ENCODE measurements at regions not wholly inside any gene's neighbourhood (a gene's known extent, or its start where the extent isn't known, plus 50 kb on each side); places are given as distances from the start of the nearest gene placed in this dataset.

DNA sequence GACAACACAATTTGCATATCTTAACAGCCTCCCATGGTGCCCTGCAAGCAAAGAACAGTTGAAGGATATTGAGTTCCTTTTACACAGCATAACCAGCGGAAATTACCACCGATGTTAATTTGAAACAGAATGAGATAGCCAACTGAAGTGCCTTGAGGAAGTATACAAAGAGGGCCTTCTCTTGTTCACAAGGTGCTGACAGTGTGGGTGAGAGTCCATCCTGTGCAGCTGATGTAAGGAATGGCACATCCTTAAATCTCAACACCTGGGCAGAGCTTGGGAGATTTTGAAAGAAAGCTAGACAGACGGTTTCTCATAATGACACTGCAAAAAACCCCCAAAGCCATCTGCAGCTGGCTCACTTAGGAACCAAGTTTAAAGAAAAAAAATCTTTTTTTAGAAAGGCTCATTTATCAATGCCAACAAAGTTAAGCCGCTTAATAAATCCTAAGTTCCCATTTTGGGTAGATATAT, 818.6 kb downstream of the KCNJ2 start:
- no peak overlapping the region for H3K4me3 ChIP-seq
- no peak for DNase-seq (ENCODE audit: extremely low spot score in 2 of 2)
- TF ChIP-seq, protein P1, sequence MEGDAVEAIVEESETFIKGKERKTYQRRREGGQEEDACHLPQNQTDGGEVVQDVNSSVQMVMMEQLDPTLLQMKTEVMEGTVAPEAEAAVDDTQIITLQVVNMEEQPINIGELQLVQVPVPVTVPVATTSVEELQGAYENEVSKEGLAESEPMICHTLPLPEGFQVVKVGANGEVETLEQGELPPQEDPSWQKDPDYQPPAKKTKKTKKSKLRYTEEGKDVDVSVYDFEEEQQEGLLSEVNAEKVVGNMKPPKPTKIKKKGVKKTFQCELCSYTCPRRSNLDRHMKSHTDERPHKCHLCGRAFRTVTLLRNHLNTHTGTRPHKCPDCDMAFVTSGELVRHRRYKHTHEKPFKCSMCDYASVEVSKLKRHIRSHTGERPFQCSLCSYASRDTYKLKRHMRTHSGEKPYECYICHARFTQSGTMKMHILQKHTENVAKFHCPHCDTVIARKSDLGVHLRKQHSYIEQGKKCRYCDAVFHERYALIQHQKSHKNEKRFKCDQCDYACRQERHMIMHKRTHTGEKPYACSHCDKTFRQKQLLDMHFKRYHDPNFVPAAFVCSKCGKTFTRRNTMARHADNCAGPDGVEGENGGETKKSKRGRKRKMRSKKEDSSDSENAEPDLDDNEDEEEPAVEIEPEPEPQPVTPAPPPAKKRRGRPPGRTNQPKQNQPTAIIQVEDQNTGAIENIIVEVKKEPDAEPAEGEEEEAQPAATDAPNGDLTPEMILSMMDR (IDR thresholded peaks at IDR 0.05): no peak
- TF ChIP-seq POLR2A (IDR thresholded peaks at IDR 0.05) (no peak), POLR2AphosphoS5 (IDR thresholded peaks at IDR 0.05; ENCODE audit: insufficient read depth in 1 of 2, low read depth in 1 of 2) (no peak)
- no peaks in the 10 kb centered on the region for H3K27me3 ChIP-seq
- no peak overlapping the region for H3K27ac ChIP-seq
- no peaks in the 10 kb centered on the region for H3K4me1 ChIP-seq
- no peaks in the 10 kb centered on the region for H3K36me3 ChIP-seq
- intact Hi-C loops (cut with DNase I): no loop called here
- no peaks in the 10 kb centered on the region for H3K9me3 ChIP-seq

- TF ChIP-seq POLR2A (IDR thresholded peaks at IDR 0.05) (no peak), POLR2AphosphoS5 (IDR thresholded peaks at IDR 0.05; ENCODE audit: insufficient read depth in 1 of 2, low read depth in 1 of 2) (no peak)
- TF ChIP-seq, protein P1 (IDR thresholded peaks at IDR 0.05): no peak
- no peaks in the 10 kb centered on the region for H3K27me3 ChIP-seq
- no peaks in the 10 kb centered on the region for H3K9me3 ChIP-seq
- no peak overlapping the region for H3K4me3 ChIP-seq
- no peak for DNase-seq (ENCODE audit: extremely low spot score in 2 of 2)
- no peaks in the 10 kb centered on the region for H3K4me1 ChIP-seq
- H3K27ac ChIP-seq: no peak overlapping the region
- intact Hi-C loops (cut with DNase I): no loop called here
- H3K36me3 ChIP-seq: no peaks in the 10 kb centered on the region
These were observed 819.3 kb downstream of the KCNJ2 start for GRCh38 chr17:70988622-70989021.

- Histone ChIP-seq H3K27me3 (no peaks in the 10 kb centered on the region), H3K27ac (no peak overlapping the region), H3K4me1 (no peaks in the 10 kb centered on the region), H3K9me3 (no peaks in the 10 kb centered on the region), H3K36me3 (no peaks in the 10 kb centered on the region), H3K4me3 (no peak overlapping the region)
- no peak for DNase-seq (ENCODE audit: extremely low spot score in 2 of 2)
- intact Hi-C loops (cut with DNase I): no loop called here
- TF ChIP-seq POLR2A (IDR thresholded peaks at IDR 0.05): no peak
- TF ChIP-seq, protein P1 (IDR thresholded peaks at IDR 0.05): no peak
These were observed 819.9 kb downstream of the KCNJ2 start for GRCh38 chr17:70989280-70989679.

DNA sequence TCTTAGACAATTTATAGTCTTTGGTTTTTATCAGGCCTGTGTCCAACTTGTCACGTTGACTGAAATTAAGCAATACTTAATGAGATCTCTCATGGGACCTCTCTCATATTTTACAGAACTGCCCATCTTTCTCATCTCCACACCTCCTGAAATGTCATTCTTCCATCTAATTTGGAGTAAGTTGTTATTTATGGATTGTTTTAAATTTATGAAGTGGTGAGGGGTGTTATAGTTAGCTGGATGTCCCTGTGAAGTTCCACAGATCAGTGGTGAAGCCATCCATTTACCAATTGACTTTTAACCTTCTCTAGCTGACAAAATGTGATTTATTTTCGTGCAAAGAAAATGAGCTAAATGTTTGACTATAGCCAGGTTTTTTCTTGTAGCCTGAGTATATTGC, 824.9 kb downstream of the KCNJ2 start:
- intact Hi-C loops (cut with DNase I): no loop called here
- Histone ChIP-seq H3K27me3 (no peaks in the 10 kb centered on the region), H3K27ac (no peak overlapping the region), H3K4me1 (no peaks in the 10 kb centered on the region), H3K4me3 (no peak overlapping the region), H3K9me3 (no peaks in the 10 kb centered on the region), H3K36me3 (no peaks in the 10 kb centered on the region)
- DNase-seq (ENCODE audit: extremely low spot score in 2 of 2): no peak
- TF ChIP-seq POLR2A (IDR thresholded peaks at IDR 0.05) (no peak), POLR2AphosphoS5 (IDR thresholded peaks at IDR 0.05; ENCODE audit: insufficient read depth in 1 of 2, low read depth in 1 of 2) (no peak)
- TF ChIP-seq, protein P1 (IDR thresholded peaks at IDR 0.05): no peak

DNA sequence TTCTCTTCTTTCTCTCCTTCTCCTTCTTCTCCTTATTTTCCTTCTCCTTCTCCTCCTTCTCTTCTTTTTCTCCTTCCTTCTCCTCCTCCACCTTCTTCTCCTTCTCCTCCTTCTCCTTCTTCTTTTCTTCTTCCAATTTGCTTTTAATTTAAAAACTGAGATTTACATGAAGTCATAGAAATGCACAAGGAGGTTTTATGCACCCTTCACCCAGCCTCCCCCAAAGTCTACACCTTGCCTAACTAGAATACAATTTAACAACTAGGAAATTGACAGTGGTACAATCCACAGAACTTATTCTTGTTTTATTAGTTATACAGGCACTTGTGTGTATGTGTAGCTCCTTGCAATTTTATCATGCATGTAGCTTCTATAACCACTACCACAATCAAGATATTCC, 826.7 kb downstream of the KCNJ2 start:
- no peak overlapping the region for H3K27ac ChIP-seq
- no peak overlapping the region for H3K4me3 ChIP-seq
- H3K36me3 ChIP-seq: no peaks in the 10 kb centered on the region
- intact Hi-C loops (cut with DNase I): no loop called here
- no peaks in the 10 kb centered on the region for H3K27me3 ChIP-seq
- no peaks in the 10 kb centered on the region for H3K9me3 ChIP-seq
- no peak for DNase-seq (ENCODE audit: extremely low spot score in 2 of 2)
- TF ChIP-seq POLR2A (IDR thresholded peaks at IDR 0.05) (no peak), POLR2AphosphoS5 (IDR thresholded peaks at IDR 0.05; ENCODE audit: insufficient read depth in 1 of 2, low read depth in 1 of 2) (no peak)
- TF ChIP-seq, protein P1 (IDR thresholded peaks at IDR 0.05): no peak
- H3K4me1 ChIP-seq: no peaks in the 10 kb centered on the region

All from vagina (tissue), 2 donors.